ENCODE measurements at regions not wholly inside any gene's neighbourhood (a gene's known extent, or its start where the extent isn't known, plus 50 kb on each side); places are given as distances from the start of the nearest gene placed in this dataset.
"Not testable (repeated sequence)": the region's sequence is repeated elsewhere in the genome, so short reads cannot be mapped to it uniquely, and the experiment has no call there.

- not testable (repeated sequence) for DNase-seq (ENCODE audit: low read depth)
Measured at GRCh38 chr21:14008436-14008835, 202.3 kb downstream of the LIPI start.

DNA sequence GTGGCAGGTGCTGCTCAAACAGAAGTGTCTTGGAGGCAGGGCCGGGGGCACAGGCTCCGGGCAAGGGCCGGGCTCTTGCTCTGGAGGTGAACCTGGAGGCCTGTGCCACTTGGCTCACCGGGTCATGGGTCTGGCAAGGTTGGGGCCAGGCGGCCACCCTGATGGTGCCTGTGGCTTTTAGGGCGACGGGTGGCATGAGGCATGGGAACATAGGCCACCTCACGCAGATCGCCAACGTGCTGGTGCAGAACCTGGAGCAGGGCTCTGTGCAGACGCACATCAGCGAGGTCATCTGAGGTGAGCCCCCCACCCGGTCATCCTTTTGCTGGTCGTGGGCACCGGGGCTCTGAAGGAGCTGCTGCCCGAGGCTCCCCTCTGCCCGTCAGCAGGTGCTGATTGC is 202.7 kb downstream of the LIPI start:
- DNase-seq (ENCODE audit: low read depth) = not testable (repeated sequence)

DNA sequence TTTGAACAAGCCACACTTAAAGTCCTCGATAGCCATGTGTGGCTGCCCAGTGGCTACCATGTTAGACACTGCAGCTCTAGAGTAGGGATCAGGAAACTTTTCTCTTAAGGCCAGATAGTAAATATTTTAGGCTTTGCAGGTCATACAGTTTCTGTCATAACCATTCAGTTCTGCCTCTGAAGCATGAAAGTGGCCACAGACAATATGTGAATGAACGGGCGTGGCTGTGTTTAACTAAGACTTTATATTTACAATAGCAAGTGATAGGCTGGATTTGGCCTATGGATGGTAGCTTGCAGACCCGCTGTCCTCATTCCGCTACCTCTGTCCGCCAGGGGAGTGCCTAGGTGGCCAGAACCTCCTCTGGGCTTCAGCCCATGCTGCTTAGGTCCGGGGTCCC is 204.6 kb downstream of the LIPI start:
- DNase-seq (ENCODE audit: low read depth) = not testable (repeated sequence)

GRCh38 chr21:13986996-13987958 is 223.5 kb downstream of the LIPI start:
- not testable (repeated sequence) for DNase-seq (ENCODE audit: low read depth)

DNA sequence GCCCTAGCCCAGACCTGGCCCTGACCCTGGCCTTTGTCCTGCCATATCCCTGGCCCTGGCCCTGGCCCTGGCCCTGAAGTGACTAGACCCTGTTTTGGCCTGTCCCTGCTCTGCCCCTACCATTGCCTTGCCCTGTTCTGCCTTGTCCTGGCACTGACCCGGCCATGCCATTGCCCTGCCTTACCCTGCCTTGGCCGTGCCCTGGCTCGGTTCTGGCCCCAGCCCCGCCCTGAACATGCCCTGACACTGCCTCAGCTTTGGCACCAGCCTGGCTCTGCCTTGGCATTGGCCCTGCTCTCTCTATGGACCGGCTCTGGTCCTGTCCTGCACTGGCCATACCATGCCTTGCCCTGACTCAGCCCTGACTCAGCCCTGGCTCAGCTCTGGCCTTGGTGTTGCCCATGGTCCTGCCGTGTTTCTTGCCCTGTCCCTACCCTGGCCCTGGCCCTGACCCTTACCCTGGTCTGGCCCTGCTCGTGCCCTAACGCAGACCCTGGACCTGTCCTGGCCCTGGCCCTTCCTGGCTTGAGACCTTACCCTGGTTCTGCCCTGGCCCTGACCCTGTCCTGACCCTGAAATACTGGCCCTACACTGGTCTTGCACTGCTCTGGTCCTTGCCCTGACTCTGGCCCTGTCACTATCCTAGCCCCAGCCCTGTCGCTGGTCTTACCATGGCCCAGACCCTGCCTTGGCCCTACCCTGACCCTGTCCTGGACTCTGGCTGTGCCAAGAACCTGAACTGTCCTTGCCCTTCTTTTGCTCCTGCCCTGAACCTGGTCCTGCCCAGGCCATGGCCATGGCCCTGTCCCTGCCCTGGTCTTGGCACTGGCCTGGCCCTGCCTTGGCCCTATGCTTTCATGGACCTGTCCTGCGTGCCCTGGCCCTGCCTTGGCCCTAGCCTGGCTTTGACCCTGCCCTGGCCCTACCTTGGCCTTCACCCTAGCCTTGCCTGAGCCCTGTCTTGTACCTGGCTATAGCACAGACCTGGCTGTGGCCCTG is 224.6 kb downstream of the LIPI start:
- not testable (repeated sequence) for DNase-seq (ENCODE audit: low read depth)

- DNase-seq (ENCODE audit: low read depth) = not testable (repeated sequence)
Measured at GRCh38 chr21:13985137-13985864, 225.5 kb downstream of the LIPI start.

- DNase-seq (ENCODE audit: low read depth) = not testable (repeated sequence)
Measured at GRCh38 chr21:13984728-13985127, 226.0 kb downstream of the LIPI start.

GRCh38 chr21:13981176-13982087 is 229.3 kb downstream of the LIPI start:
- not testable (repeated sequence) for DNase-seq (ENCODE audit: low read depth)

- DNase-seq (ENCODE audit: low read depth) = not testable (repeated sequence)
Measured at GRCh38 chr21:13980115-13980662, 230.6 kb downstream of the LIPI start.

- not testable (repeated sequence) for DNase-seq (ENCODE audit: low read depth)
Measured at GRCh38 chr21:13979608-13980007, 231.1 kb downstream of the LIPI start.

- DNase-seq (ENCODE audit: low read depth) = not testable (repeated sequence)
Measured at GRCh38 chr21:13974582-13974981, 236.2 kb downstream of the LIPI start.

- DNase-seq (ENCODE audit: low read depth) = not testable (repeated sequence)
Measured at GRCh38 chr21:13969853-13970252, 240.9 kb downstream of the LIPI start.

GRCh38 chr21:13969002-13969401 is 241.8 kb downstream of the LIPI start:
- DNase-seq (ENCODE audit: low read depth) = not testable (repeated sequence)

GRCh38 chr21:13963259-13963658 is 247.5 kb downstream of the LIPI start:
- DNase-seq (ENCODE audit: low read depth) = not testable (repeated sequence)

GRCh38 chr21:13937236-13937635 is 273.5 kb downstream of the LIPI start:
- DNase-seq (ENCODE audit: low read depth) = no peak

DNA sequence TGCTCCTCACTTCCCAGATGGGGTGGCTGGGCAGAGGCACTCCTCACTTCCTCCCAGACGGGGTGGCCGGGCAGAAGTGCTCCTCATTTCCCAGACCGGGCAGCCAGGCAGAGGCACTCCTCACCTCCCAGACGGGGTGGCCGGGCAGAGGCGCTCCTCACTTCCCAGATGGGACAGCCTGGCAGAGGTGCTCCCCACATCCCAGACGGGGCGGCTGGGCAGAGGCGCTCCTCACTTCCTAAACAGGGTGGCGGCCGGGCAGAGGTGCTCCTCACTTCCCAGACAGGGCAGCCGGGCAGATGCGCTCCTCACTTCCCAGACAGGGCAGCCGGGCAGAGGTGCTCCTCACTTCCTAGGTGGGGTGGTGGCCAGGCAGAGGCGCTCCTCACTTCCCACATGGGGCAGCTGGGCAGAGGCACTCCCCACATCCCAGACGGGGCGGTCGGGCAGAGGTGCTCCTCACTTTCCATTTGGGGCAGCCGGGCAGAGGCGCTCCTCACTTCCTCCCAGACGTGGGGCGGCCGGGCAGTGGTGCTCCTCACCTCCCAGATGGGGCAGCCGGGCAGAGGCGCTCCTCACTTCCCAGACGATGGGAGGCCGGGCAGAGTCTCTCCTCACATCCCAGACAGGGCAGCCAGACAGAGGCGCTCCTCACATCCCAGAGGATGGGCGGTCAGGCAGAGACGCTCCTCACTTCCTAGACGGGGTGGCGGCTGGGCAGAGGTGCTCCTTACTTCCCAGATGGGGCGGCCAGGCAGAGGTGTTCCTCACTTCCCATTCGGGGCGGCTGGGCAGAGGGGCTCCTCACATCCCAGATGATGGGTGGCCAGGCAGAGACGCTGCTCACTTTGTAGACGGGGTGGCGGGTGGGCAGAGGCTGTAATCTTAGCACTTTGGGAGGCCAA is 274.5 kb downstream of the LIPI start:
- not testable (repeated sequence) for DNase-seq (ENCODE audit: low read depth)

- not testable (repeated sequence) for DNase-seq (ENCODE audit: low read depth)
Measured at GRCh38 chr21:13935396-13936032, 275.2 kb downstream of the LIPI start.

- not testable (repeated sequence) for DNase-seq (ENCODE audit: low read depth)
Measured at GRCh38 chr21:13934887-13935342, 275.8 kb downstream of the LIPI start.

Measured in HS-27A (cell line).